Breast epithelium (tissue), 3 donors: ENCODE measurements at regions not wholly inside any gene's neighbourhood (a gene's known extent, or its start where the extent isn't known, plus 50 kb on each side); places are given as distances from the start of the nearest gene placed in this dataset.

Experiments
- POLR2AphosphoS5 ChIP-seq, 3 donors: sonication (generic); formaldehyde crosslinking; IDR thresholded peaks; one replicate each; pipeline ENCODE4 v1.6.1; 2017; ENCODE audit warnings: antibody characterized with exemption in 3 of 3
- TF ChIP-seq, protein P1 (sequence below), 3 donors: fragments of 450-650 bp; IDR thresholded peaks; one replicate each; pipeline ENCODE4 v1.5.1; 2016 to 2017; ENCODE audit warnings: antibody characterized with exemption in 3 of 3, mild to moderate bottlenecking in 3 of 3, moderate library complexity in 3 of 3

- TF ChIP-seq, protein P1, sequence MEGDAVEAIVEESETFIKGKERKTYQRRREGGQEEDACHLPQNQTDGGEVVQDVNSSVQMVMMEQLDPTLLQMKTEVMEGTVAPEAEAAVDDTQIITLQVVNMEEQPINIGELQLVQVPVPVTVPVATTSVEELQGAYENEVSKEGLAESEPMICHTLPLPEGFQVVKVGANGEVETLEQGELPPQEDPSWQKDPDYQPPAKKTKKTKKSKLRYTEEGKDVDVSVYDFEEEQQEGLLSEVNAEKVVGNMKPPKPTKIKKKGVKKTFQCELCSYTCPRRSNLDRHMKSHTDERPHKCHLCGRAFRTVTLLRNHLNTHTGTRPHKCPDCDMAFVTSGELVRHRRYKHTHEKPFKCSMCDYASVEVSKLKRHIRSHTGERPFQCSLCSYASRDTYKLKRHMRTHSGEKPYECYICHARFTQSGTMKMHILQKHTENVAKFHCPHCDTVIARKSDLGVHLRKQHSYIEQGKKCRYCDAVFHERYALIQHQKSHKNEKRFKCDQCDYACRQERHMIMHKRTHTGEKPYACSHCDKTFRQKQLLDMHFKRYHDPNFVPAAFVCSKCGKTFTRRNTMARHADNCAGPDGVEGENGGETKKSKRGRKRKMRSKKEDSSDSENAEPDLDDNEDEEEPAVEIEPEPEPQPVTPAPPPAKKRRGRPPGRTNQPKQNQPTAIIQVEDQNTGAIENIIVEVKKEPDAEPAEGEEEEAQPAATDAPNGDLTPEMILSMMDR (IDR thresholded peaks at IDR 0.05) = no peak
- TF ChIP-seq POLR2AphosphoS5 (IDR thresholded peaks at IDR 0.05) = no peak
These were observed 609.4 kb downstream of the SLCO4C1 start for GRCh38 chr5:101686536-101687157.
